H1 (cell line): ENCODE measurements at regions not wholly inside any gene's neighbourhood (a gene's known extent, or its start where the extent isn't known, plus 50 kb on each side); places are given as distances from the start of the nearest gene placed in this dataset.

Source experiments
- CBX8 ChIP-seq: fragments of 300-800, 300-1000 bp; sonication (generic); IDR thresholded peaks from 2 replicates; pipeline ENCODE4 v1.7.1; 2016; ENCODE audit warnings: low read depth, low read length, borderline replicate concordance
- CREB1 ChIP-seq: IDR thresholded peaks from 2 replicates; pipeline ENCODE4 v1.6.1; 2012; ENCODE audit warnings: inconsistent platforms
- CTBP2 ChIP-seq: IDR thresholded peaks from 2 replicates; pipeline ENCODE4 v1.7.0; 2011; ENCODE audit warnings: borderline replicate concordance, mild to moderate bottlenecking, moderate library complexity, mixed read lengths, low read length; ENCODE audit not compliant: insufficient read depth, insufficient read length
- EZH2 ChIP-seq: fragments of 200-600 bp; sonication (generic); IDR thresholded peaks from 2 replicates; pipeline ENCODE4 v1.7.1; 2012; ENCODE audit warnings: low read depth, mild to moderate bottlenecking, moderate library complexity, low read length, inconsistent platforms; ENCODE audit not compliant: severe bottlenecking
- JUND ChIP-seq: IDR thresholded peaks from 2 replicates; pipeline ENCODE4 v1.6.1; 2011; ENCODE audit warnings: mild to moderate bottlenecking, improper control_type of control experiment, low read length

DNA sequence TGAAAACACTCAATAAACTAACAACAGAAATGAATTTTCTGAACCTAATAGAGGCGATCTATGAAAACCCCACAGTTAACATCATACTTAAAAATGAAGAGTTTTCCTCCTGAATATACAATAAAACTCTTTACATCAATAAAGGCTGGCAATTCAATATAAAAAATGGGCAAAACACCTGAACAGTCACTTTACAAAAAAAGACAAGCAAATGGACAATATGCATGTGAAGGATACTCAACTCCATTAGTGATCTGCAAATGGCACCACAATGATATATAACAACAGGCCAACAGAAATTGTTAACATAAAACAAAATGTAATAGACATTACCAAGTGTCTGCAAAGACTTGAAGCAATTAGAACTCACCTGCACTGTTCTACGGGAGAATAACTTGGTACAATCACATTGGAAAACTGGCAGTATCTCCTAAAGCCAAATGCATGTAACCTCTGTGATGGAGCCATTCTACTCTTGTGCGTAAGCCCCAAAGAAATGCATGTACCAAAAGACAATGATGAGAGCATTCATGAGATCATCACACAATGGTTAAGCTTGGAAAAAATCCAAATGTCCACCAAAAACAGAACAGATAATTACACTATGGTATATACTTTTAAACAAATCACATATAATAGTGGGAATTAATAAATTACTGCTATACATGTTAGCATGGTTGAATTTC, 433.4 kb upstream of the MAF start (continued):
- TF ChIP-seq JUND (no peak), CTBP2 (no peak), CREB1 (no peak), EZH2 (no peak), CBX8 (no peak)
